GM18909 (cell line): ENCODE measurements at regions not wholly inside any gene's neighbourhood (a gene's known extent, or its start where the extent isn't known, plus 50 kb on each side); places are given as distances from the start of the nearest gene placed in this dataset.
"Not testable (repeated sequence)": the region's sequence is repeated elsewhere in the genome, so short reads cannot be mapped to it uniquely, and the experiment has no call there.

Experiments used
- ATAC-seq: cut with Tn5 transposase; IDR thresholded peaks from one replicate; pipeline ENCODE4 v1.9.1; 2021; ENCODE audit warnings: mild to moderate bottlenecking; ENCODE audit not compliant: unreplicated experiment, poor library complexity

GRCh38 chr1:25134801-25135461, 97.4 kb downstream of the SYF2 start:
- ATAC-seq, result no peak

- ATAC-seq, result no peak
Measured at GRCh38 chr1:25134307-25134706, 98.0 kb downstream of the SYF2 start.

- no peak for ATAC-seq
Measured at GRCh38 chr1:25131794-25132193, 100.5 kb downstream of the SYF2 start.

- no peak for ATAC-seq
Measured at GRCh38 chr1:25130895-25131294, 101.4 kb downstream of the SYF2 start.

- no peak for ATAC-seq
Measured at GRCh38 chr1:25129380-25129779, 102.9 kb downstream of the SYF2 start.

GRCh38 chr1:25128121-25128621, 104.1 kb downstream of the SYF2 start:
- ATAC-seq, result no peak

- no peak for ATAC-seq
Measured at GRCh38 chr1:25126562-25126961, 105.7 kb downstream of the SYF2 start.

GRCh38 chr1:25123551-25123950, 108.8 kb downstream of the SYF2 start:
- ATAC-seq, result no peak

GRCh38 chr1:25122747-25123146, 109.6 kb downstream of the SYF2 start:
- no peak for ATAC-seq

- no peak for ATAC-seq
Measured at GRCh38 chr1:25120281-25120680, 112.0 kb downstream of the SYF2 start.

- ATAC-seq, result no peak
Measured at GRCh38 chr1:25118546-25118945, 113.8 kb downstream of the SYF2 start.

GRCh38 chr1:25117233-25117823, 115.0 kb downstream of the SYF2 start:
- no peak for ATAC-seq

GRCh38 chr1:25116832-25117231, 115.5 kb downstream of the SYF2 start:
- ATAC-seq, result no peak

- not testable (repeated sequence) for ATAC-seq
Measured at GRCh38 chr1:25116117-25116516, 116.2 kb downstream of the SYF2 start.

- no peak for ATAC-seq
Measured at GRCh38 chr1:25113731-25114130, 118.6 kb downstream of the SYF2 start.

GRCh38 chr1:25113086-25113485, 119.2 kb downstream of the SYF2 start:
- no peak for ATAC-seq

GRCh38 chr1:25112400-25112799, 119.9 kb downstream of the SYF2 start:
- no peak for ATAC-seq

- ATAC-seq, result no peak
Measured at GRCh38 chr1:25111706-25112105, 120.6 kb downstream of the SYF2 start.

- no peak for ATAC-seq
Measured at GRCh38 chr1:25110485-25110884, 121.8 kb downstream of the SYF2 start.

GRCh38 chr1:25110036-25110435, 122.3 kb downstream of the SYF2 start:
- no peak for ATAC-seq

- ATAC-seq, result no peak
Measured at GRCh38 chr1:25109531-25109951, 122.8 kb downstream of the SYF2 start.

GRCh38 chr1:25107643-25108010, 124.7 kb downstream of the SYF2 start:
- ATAC-seq, result no peak
